GM12892 (cell line): ENCODE measurements at regions not wholly inside any gene's neighbourhood (a gene's known extent, or its start where the extent isn't known, plus 50 kb on each side); places are given as distances from the start of the nearest gene placed in this dataset.

Experiments
- DNase-seq: peaks from one replicate; pipeline ENCODE4 v3.0.0; 2011; ENCODE audit not compliant: insufficient read length
- FAIRE-seq: peaks from 2 replicates; lab custom pipeline; 2011; peaks lifted over from hg19 to GRCh38; lab: Jason Lieb, UNC
- POLR2A ChIP-seq: IDR thresholded peaks from 2 replicates; pipeline ENCODE4 v1.6.1; 2011; ENCODE audit warnings: low read depth, low read length, control low read depth
- POLR2AphosphoS5 ChIP-seq: IDR thresholded peaks from 2 replicates; pipeline ENCODE4 v1.6.1; 2011; ENCODE audit warnings: low read depth, low read length, control low read depth
- TAF1 ChIP-seq: IDR thresholded peaks from 2 replicates; pipeline ENCODE4 v1.6.1; 2011; ENCODE audit warnings: low read depth, mild to moderate bottlenecking, control low read depth, low read length, borderline replicate concordance

GRCh38 chr6:14959324-14959885, 286.5 kb upstream of the JARID2 start:
- no peak for TF ChIP-seq POLR2A
- no peak for TF ChIP-seq POLR2AphosphoS5
- TF ChIP-seq TAF1: no peak
- FAIRE-seq (no peak), DNase-seq (no peak)

- DNase-seq: no peak
These were observed 281.2 kb upstream of the JARID2 start for GRCh38 chr6:14964556-14965270.

GRCh38 chr6:14965424-14966075, 280.3 kb upstream of the JARID2 start:
- no peak for FAIRE-seq
- no peak for DNase-seq
- TF ChIP-seq TAF1: no peak
- TF ChIP-seq POLR2A: no peak
- no peak for TF ChIP-seq POLR2AphosphoS5

More at GRCh38 chr6:14964556-14965270, 281.2 kb upstream of the JARID2 start:
- TF ChIP-seq POLR2A (no peak), TAF1 (no peak), POLR2AphosphoS5 (no peak)
- FAIRE-seq: no peak

GRCh38 chr6:14966096-14966905, 279.6 kb upstream of the JARID2 start:
- FAIRE-seq: no peak
- TF ChIP-seq TAF1 (no peak), POLR2AphosphoS5 (no peak), POLR2A (no peak)
- no peak for DNase-seq

DNA sequence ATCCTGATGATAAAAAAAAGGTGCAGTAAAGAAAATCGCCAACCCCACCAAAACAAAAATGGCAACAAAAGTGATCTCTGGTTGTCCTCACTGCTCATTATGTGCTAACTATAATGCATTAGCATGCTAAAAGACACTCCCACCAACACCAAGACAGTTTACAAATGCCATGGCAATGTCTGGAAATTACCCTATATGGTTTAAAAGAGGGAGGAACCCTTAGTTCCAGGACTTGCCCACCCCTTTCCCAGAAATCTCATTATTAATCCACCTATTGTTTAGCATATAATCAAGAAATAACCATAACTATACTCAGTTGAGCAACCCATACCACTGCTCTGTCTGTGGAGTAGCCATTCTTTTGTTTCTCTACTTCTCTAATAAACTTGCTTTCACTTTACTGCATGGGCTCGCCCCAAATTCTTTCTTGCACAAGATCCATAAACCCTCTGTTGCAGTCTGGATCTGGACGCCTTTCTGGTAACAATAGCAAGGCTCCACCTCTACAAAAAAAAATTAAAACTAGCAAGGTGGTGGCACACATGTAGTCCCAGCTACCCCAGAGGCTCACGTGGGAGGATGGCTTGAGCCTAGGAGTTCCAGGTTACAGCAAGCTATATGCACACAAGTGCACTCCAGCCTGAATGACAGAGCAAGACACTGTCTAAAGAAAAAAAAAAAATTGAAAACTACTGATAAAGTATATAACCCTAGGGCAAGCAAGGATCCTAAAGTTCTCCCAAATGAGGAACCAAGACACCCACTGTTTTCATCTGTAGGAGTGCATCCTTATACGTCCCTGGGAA, 278.8 kb upstream of the JARID2 start:
- TF ChIP-seq POLR2A (no peak), TAF1 (no peak), POLR2AphosphoS5 (no peak)
- DNase-seq: no peak
- no peak for FAIRE-seq

DNA sequence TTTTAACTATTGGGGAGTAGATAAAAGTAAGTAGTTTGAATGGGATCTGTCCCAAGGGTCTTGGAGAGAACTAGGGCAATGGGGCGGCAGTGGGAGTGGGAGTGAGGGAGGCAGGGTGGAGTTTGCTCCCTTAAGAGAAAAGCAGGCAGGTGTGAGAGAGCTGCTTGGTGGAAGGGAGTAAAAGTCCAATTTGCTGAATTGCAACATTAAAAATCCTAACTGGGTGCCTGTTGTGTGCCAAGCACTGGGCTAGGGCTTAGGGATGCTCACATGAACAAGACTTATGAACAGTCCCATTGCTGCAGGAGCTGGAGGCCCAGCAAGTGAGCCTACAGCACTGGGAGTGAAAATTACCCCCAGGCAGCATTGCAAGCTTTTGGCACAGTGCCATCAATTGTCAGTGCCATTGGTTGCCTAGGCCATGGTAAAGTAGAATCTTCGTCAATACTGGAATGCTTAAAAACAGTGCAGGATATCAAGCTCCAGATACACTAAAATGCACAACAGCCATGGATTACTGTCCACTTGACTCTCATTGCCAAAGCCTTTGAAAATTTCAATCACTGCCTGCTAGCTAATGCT, 277.7 kb upstream of the JARID2 start:
- DNase-seq: no peak

DNA sequence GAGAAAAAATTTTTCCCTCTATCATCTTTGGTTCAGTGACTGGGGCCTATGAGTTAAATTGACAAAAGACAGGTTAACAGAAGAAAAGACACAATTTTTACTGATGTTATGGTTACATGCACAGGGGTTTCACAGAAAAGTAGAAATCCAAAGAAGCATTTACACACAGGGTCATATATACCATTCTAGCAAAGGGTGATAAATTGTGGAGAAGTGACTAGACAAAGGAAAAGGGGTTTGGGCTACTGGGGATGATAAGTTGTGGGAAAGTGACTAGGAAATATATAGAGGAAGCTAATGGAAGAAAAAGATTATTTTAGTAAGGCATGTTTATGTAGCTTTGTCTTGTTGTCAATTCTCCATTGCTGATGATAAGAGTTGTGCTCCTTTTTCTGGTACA, 276.7 kb upstream of the JARID2 start:
- TF ChIP-seq TAF1 (no peak), POLR2A (no peak), POLR2AphosphoS5 (no peak)
- no peak for FAIRE-seq
- DNase-seq: no peak

More for the DNA sequence above, 277.7 kb upstream of the JARID2 start:
- no peak for TF ChIP-seq TAF1
- no peak for TF ChIP-seq POLR2AphosphoS5
- no peak for TF ChIP-seq POLR2A
- no peak for FAIRE-seq

GRCh38 chr6:14972379-14973067, 273.3 kb upstream of the JARID2 start:
- DNase-seq (no peak), FAIRE-seq (no peak)
- TF ChIP-seq POLR2AphosphoS5: no peak
- no peak for TF ChIP-seq TAF1

GRCh38 chr6:14974372-14974771, 271.5 kb upstream of the JARID2 start:
- TF ChIP-seq POLR2A (no peak), POLR2AphosphoS5 (no peak), TAF1 (no peak)
- DNase-seq (no peak), FAIRE-seq (no peak)
